GM12878 (cell line): ENCODE measurements at regions not wholly inside any gene's neighbourhood (a gene's known extent, or its start where the extent isn't known, plus 50 kb on each side); places are given as distances from the start of the nearest gene placed in this dataset.

Experiments used
- ATF7 ChIP-seq: fragments of 450-650 bp; IDR thresholded peaks from 2 replicates; pipeline ENCODE4 v1.6.1; 2016; ENCODE audit warnings: low read depth, mild to moderate bottlenecking
- CBX3 ChIP-seq: fragments of 200-600 bp; sonication (generic); IDR thresholded peaks from 2 replicates; pipeline ENCODE4 v1.6.1; 2016; ENCODE audit warnings: low read depth, borderline replicate concordance
- EED ChIP-seq: sonication (generic); IDR thresholded peaks from 2 replicates; pipeline ENCODE4 v1.6.1; 2016; ENCODE audit warnings: antibody characterized with exemption, low read depth
- FOXK2 ChIP-seq: fragments of 450-650 bp; IDR thresholded peaks from 2 replicates; pipeline ENCODE4 v1.6.1; 2017; ENCODE audit warnings: mild to moderate bottlenecking, moderate library complexity
- HSF1 ChIP-seq: fragments of 150-350 bp; IDR thresholded peaks from 2 replicates; pipeline ENCODE4 v1.6.1; 2014; ENCODE audit warnings: mild to moderate bottlenecking, low read depth, low read length
- IKZF2 ChIP-seq, 2 experiments: fragments of 450-650 bp; IDR thresholded peaks; 2 replicates each; pipeline ENCODE4 v1.6.1; 2017; ENCODE audit warnings: mild to moderate bottlenecking in 2 of 2, moderate library complexity in 2 of 2
- IRF5 ChIP-seq: fragments of 450-650 bp; IDR thresholded peaks from 2 replicates; pipeline ENCODE4 v1.6.1; 2017; ENCODE audit warnings: borderline replicate concordance
- KDM1A ChIP-seq: fragments of 200-600 bp; sonication (generic); IDR thresholded peaks from 2 replicates; pipeline ENCODE4 v1.6.1; 2016; ENCODE audit warnings: borderline replicate concordance
- LARP7 ChIP-seq: fragments of 450-650 bp; IDR thresholded peaks from 2 replicates; pipeline ENCODE4 v1.6.1; 2017; ENCODE audit warnings: mild to moderate bottlenecking
- NRF1 ChIP-seq: conservative IDR thresholded peaks from 2 replicates; pipeline ENCODE4 v1.6.1; 2011; ENCODE audit warnings: mild to moderate bottlenecking, low read depth, low read length, improper control_type of control experiment
- PML ChIP-seq: IDR thresholded peaks from 2 replicates; pipeline ENCODE4 v1.6.1; 2012; ENCODE audit warnings: low read length, inconsistent platforms
- POLR2AphosphoS5 ChIP-seq: IDR thresholded peaks from 2 replicates; pipeline ENCODE4 v1.6.1; 2011; ENCODE audit warnings: mild to moderate bottlenecking, low read length, inconsistent platforms
- POU2F2 ChIP-seq: IDR thresholded peaks from 3 replicates; pipeline ENCODE4 v1.6.1; 2011; ENCODE audit warnings: low read depth, mild to moderate bottlenecking, low read length, borderline replicate concordance
- PRDM15 ChIP-seq: fragments of 450-650 bp; formaldehyde crosslinking; IDR thresholded peaks from 2 replicates; pipeline ENCODE4 v1.4.0; 2020; ENCODE audit warnings: mild to moderate bottlenecking, moderate library complexity
- RBBP5 ChIP-seq: fragments of 200-600 bp; sonication (generic); conservative IDR thresholded peaks from 2 replicates; pipeline ENCODE4 v1.6.1; 2016
- SIN3A ChIP-seq: IDR thresholded peaks from 2 replicates; pipeline ENCODE4 v1.6.1; 2012; ENCODE audit warnings: low read depth, low read length, improper control_type of control experiment
- SP1 ChIP-seq: IDR thresholded peaks from one replicate; pipeline ENCODE4 v1.6.1; 2011; ENCODE audit warnings: low read depth, low read length
- STAT3 ChIP-seq: IDR thresholded peaks from 2 replicates; pipeline ENCODE4 v1.6.1; 2011; ENCODE audit warnings: low read depth, low read length, improper control_type of control experiment
- TCF12 ChIP-seq: IDR thresholded peaks from 2 replicates; pipeline ENCODE4 v1.6.1; 2011; ENCODE audit warnings: low read depth, mild to moderate bottlenecking, low read length
- ZBTB40 ChIP-seq: fragments of 450-650 bp; IDR thresholded peaks from 2 replicates; pipeline ENCODE4 v1.6.1; 2016; ENCODE audit warnings: mild to moderate bottlenecking, moderate library complexity, borderline replicate concordance
- ZNF24 ChIP-seq: fragments of 450-650 bp; IDR thresholded peaks from 2 replicates; pipeline ENCODE4 v1.6.1; 2017; ENCODE audit warnings: antibody characterized with exemption, mild to moderate bottlenecking

- TF ChIP-seq PML = no peak
- TF ChIP-seq RBBP5 = no peak
- no peak for TF ChIP-seq ZBTB40
- TF ChIP-seq LARP7 = no peak
- TF ChIP-seq TCF12 = no peak
- no peak for TF ChIP-seq PRDM15
- no peak for TF ChIP-seq POU2F2
- TF ChIP-seq KDM1A = no peak
- no peak for TF ChIP-seq POLR2AphosphoS5
- no peak for TF ChIP-seq HSF1
- peak; percentile 76 for TF ChIP-seq EED
- TF ChIP-seq FOXK2 = no peak
- no peak for TF ChIP-seq NRF1
- TF ChIP-seq ZNF24 = no peak
- no peak for TF ChIP-seq ATF7
- TF ChIP-seq SIN3A = no peak
- no peak for TF ChIP-seq CBX3
- TF ChIP-seq IRF5 = no peak
- TF ChIP-seq SP1 = no peak
- TF ChIP-seq STAT3 = no peak
- peak in 1 of 2 experiments; percentile 54; a peak in 3 of 4 replicates for TF ChIP-seq IKZF2 (IDR thresholded peaks at IDR 0.05)
These were observed 84.1 kb upstream of the RESF1 start (continued) for GRCh38 chr12:31874961-31875608.
